ENCODE measurements at regions not wholly inside any gene's neighbourhood (a gene's known extent, or its start where the extent isn't known, plus 50 kb on each side); places are given as distances from the start of the nearest gene placed in this dataset.

- Mint-ChIP-seq H3K4me3 (ENCODE audit: unreplicated experiment) (no peak overlapping the region), H3K27me3 (ENCODE audit: insufficient read depth, unreplicated experiment) (no peaks in the 10 kb centered on the region), H3K36me3 (ENCODE audit: insufficient read depth, unreplicated experiment) (no peaks in the 10 kb centered on the region), H3K27ac (ENCODE audit: low read depth, unreplicated experiment) (no peak overlapping the region), H3K4me1 (ENCODE audit: insufficient read depth, unreplicated experiment) (no peaks in the 10 kb centered on the region), H3K9me3 (ENCODE audit: unreplicated experiment) (peaks cover 24% of the 10 kb centered on the region)
- intact Hi-C loops (cut with micrococcal nuclease): no loop called here
- BruUV-seq (replicated peaks): no TSS peak
- ChIA-PET CTCF (no interaction called here), POLR2A (no interaction called here)
- DNase-seq (ENCODE audit: unreplicated experiment): no peak
- no peak for TF ChIP-seq CTCF (IDR thresholded peaks at IDR 0.05; ENCODE audit: unreplicated experiment)
Observed at GRCh38 chr19:29131456-29131855, 81.5 kb downstream of the UQCRFS1 start.

DNA sequence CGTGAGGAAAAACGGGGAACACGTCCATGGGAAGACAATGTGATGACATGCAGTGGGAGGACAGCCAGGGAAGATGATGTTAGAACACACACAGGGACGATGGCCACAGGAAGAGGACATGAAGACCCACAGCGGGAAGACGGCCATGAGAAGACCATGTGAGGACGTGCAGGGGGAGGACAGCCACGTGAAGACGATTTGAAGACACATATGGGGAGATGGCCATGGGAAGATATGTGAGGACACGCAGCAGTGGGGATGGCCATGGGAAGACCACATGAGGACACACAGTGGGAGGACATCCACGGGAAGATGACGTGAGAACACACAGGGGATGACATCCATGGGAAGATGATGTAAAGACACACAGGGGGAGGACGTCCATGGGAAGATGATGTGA lies 83.8 kb downstream of the UQCRFS1 start:
- peaks cover 26% of the 10 kb centered on the region for H3K9me3 Mint-ChIP-seq (ENCODE audit: unreplicated experiment)

GRCh38 chr19:29128203-29128602 lies 84.7 kb downstream of the UQCRFS1 start:
- TF ChIP-seq CTCF (IDR thresholded peaks at IDR 0.05; ENCODE audit: unreplicated experiment): no peak
- no TSS peak for BruUV-seq (replicated peaks)
- H3K27ac Mint-ChIP-seq (ENCODE audit: low read depth, unreplicated experiment): no peak overlapping the region
- no peak overlapping the region for H3K4me3 Mint-ChIP-seq (ENCODE audit: unreplicated experiment)
- intact Hi-C loops (cut with micrococcal nuclease): no loop called here
- no peaks in the 10 kb centered on the region for H3K27me3 Mint-ChIP-seq (ENCODE audit: insufficient read depth, unreplicated experiment)
- no peak for DNase-seq (ENCODE audit: unreplicated experiment)
- H3K36me3 Mint-ChIP-seq (ENCODE audit: insufficient read depth, unreplicated experiment): no peaks in the 10 kb centered on the region
- peaks cover 18% of the 10 kb centered on the region for H3K9me3 Mint-ChIP-seq (ENCODE audit: unreplicated experiment)
- H3K4me1 Mint-ChIP-seq (ENCODE audit: insufficient read depth, unreplicated experiment): no peaks in the 10 kb centered on the region
- ChIA-PET CTCF (no interaction called here), POLR2A (no interaction called here)

More for the DNA sequence above, 83.8 kb downstream of the UQCRFS1 start:
- ChIA-PET POLR2A (no interaction called here), CTCF (no interaction called here)
- H3K36me3 Mint-ChIP-seq (ENCODE audit: insufficient read depth, unreplicated experiment): no peaks in the 10 kb centered on the region
- BruUV-seq (replicated peaks): no TSS peak
- no peak overlapping the region for H3K27ac Mint-ChIP-seq (ENCODE audit: low read depth, unreplicated experiment)
- TF ChIP-seq CTCF (IDR thresholded peaks at IDR 0.05; ENCODE audit: unreplicated experiment): no peak
- DNase-seq (ENCODE audit: unreplicated experiment): no peak
- no peak overlapping the region for H3K4me3 Mint-ChIP-seq (ENCODE audit: unreplicated experiment)
- no peaks in the 10 kb centered on the region for H3K4me1 Mint-ChIP-seq (ENCODE audit: insufficient read depth, unreplicated experiment)
- H3K27me3 Mint-ChIP-seq (ENCODE audit: insufficient read depth, unreplicated experiment): no peaks in the 10 kb centered on the region
- intact Hi-C loops (cut with micrococcal nuclease): no loop called here

- no peak overlapping the region for H3K4me3 Mint-ChIP-seq (ENCODE audit: unreplicated experiment)
- ChIA-PET POLR2A (no interaction called here), CTCF (no interaction called here)
- H3K4me1 Mint-ChIP-seq (ENCODE audit: insufficient read depth, unreplicated experiment): no peaks in the 10 kb centered on the region
- no peak overlapping the region for H3K27ac Mint-ChIP-seq (ENCODE audit: low read depth, unreplicated experiment)
- no peak for TF ChIP-seq CTCF (IDR thresholded peaks at IDR 0.05; ENCODE audit: unreplicated experiment)
- intact Hi-C loops (cut with micrococcal nuclease): no loop called here
- no peaks in the 10 kb centered on the region for H3K27me3 Mint-ChIP-seq (ENCODE audit: insufficient read depth, unreplicated experiment)
- no peak for DNase-seq (ENCODE audit: unreplicated experiment)
- H3K9me3 Mint-ChIP-seq (ENCODE audit: unreplicated experiment): peaks cover 48% of the 10 kb centered on the region
- BruUV-seq (replicated peaks): no TSS peak
- no peaks in the 10 kb centered on the region for H3K36me3 Mint-ChIP-seq (ENCODE audit: insufficient read depth, unreplicated experiment)
Observed at GRCh38 chr19:29122185-29122584, 90.8 kb downstream of the UQCRFS1 start.
